ENCODE measurements at regions not wholly inside any gene's neighbourhood (a gene's known extent, or its start where the extent isn't known, plus 50 kb on each side); places are given as distances from the start of the nearest gene placed in this dataset.

DNA sequence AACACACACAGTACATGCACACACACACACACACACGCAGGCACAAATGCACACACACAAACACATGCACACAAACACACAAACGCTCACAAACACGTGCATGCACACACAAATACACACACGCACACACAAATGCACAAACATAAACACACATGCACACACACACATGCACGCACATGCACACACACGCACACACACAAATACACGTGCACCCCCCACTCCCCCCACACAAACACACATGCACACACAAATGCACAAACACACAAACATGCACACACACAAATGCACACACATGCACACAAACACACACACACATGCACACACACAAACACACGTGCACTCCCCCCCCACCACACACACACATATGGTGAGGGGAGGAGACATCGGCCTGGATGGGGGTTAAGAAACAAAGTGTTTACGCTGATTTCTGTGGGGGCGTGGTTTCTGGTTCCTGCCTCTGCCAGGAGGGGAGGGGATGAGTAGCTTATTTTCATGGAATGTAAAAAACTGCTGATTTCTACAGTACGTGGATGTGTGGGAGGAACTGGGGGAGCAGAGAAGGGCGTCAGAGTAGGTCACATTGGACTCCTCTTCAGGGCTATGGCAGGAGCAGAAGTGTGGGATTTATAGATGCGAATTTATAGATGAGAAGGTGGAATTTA is 607.2 kb downstream of the QKI start:
- TF ChIP-seq, protein P1, sequence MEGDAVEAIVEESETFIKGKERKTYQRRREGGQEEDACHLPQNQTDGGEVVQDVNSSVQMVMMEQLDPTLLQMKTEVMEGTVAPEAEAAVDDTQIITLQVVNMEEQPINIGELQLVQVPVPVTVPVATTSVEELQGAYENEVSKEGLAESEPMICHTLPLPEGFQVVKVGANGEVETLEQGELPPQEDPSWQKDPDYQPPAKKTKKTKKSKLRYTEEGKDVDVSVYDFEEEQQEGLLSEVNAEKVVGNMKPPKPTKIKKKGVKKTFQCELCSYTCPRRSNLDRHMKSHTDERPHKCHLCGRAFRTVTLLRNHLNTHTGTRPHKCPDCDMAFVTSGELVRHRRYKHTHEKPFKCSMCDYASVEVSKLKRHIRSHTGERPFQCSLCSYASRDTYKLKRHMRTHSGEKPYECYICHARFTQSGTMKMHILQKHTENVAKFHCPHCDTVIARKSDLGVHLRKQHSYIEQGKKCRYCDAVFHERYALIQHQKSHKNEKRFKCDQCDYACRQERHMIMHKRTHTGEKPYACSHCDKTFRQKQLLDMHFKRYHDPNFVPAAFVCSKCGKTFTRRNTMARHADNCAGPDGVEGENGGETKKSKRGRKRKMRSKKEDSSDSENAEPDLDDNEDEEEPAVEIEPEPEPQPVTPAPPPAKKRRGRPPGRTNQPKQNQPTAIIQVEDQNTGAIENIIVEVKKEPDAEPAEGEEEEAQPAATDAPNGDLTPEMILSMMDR (IDR thresholded peaks at IDR 0.05; ENCODE audit: insufficient read depth, low read length, poor library complexity, severe bottlenecking), result no peak
- TF ChIP-seq EZH2phosphoT487 (conservative IDR thresholded peaks at IDR 0.05; ENCODE audit: low read length), result no peak
